GM23338 (cell line): ENCODE measurements at regions not wholly inside any gene's neighbourhood (a gene's known extent, or its start where the extent isn't known, plus 50 kb on each side); places are given as distances from the start of the nearest gene placed in this dataset.

Source experiments
- ATAC-seq: fragments of 200-7000 bp; cut with Tn5 transposase; 3 replicates; pipeline ENCODE4 v1.9.1; 2020
- DNase-seq: peaks from one replicate; pipeline ENCODE4 v3.0.0-alpha.2; 2015; ENCODE audit warnings: low spot score
- H2AFZ ChIP-seq: fragments of 200-600 bp; sonication (generic); 2 replicates; pipeline ENCODE4 v1.8.0; 2016; ENCODE audit warnings: antibody characterized with exemption, mild to moderate bottlenecking, moderate library complexity
- H3F3A ChIP-seq: fragments of 200-600 bp; sonication (generic); replicated peaks from 2 replicates; pipeline ENCODE4 v1.8.0; 2017; ENCODE audit warnings: antibody characterized with exemption, mixed run types, low read depth
- H3K27ac ChIP-seq: fragments of 200-600 bp; sonication (generic); 2 replicates; pipeline ENCODE4 v1.6.1; 2016; ENCODE audit warnings: low read depth
- H3K27me3 ChIP-seq: fragments of 200-600 bp; sonication (generic); 2 replicates; pipeline ENCODE4 v1.8.0; 2016; ENCODE audit warnings: mild to moderate bottlenecking, mixed run types, moderate library complexity; ENCODE audit not compliant: insufficient read depth
- H3K36me3 ChIP-seq: fragments of 200-600 bp; sonication (generic); 2 replicates; pipeline ENCODE4 v1.8.0; 2016; ENCODE audit warnings: mild to moderate bottlenecking; ENCODE audit not compliant: insufficient read depth
- H3K4me1 ChIP-seq: fragments of 200-600 bp; sonication (generic); 2 replicates; pipeline ENCODE4 v1.8.0; 2016; ENCODE audit warnings: mild to moderate bottlenecking, moderate library complexity; ENCODE audit not compliant: insufficient read depth
- H3K4me2 ChIP-seq: fragments of 200-600 bp; sonication (generic); 2 replicates; pipeline ENCODE4 v1.7.1; 2017; ENCODE audit warnings: mixed run types
- H3K4me3 ChIP-seq: fragments of 200-600 bp; sonication (generic); 2 replicates; pipeline ENCODE4 v1.6.1; 2016; ENCODE audit warnings: mixed run types
- H3K79me2 ChIP-seq: fragments of 200-600 bp; sonication (generic); replicated peaks from 2 replicates; pipeline ENCODE4 v1.8.0; 2017; ENCODE audit warnings: mild to moderate bottlenecking; ENCODE audit not compliant: insufficient read depth
- H3K9me2 ChIP-seq: fragments of 200-600 bp; sonication (generic); 2 replicates; pipeline ENCODE4 v1.8.0; 2017; ENCODE audit not compliant: insufficient read depth
- H4K20me1 ChIP-seq: fragments of 200-600 bp; sonication (generic); replicated peaks from 2 replicates; pipeline ENCODE4 v1.8.0; 2017; ENCODE audit warnings: mild to moderate bottlenecking; ENCODE audit not compliant: insufficient read depth
- H3K27ac Mint-ChIP-seq: 2 replicates; pipeline ENCODE4 v1.8.0; 2020; ENCODE audit warnings: inconsistent platforms, mild to moderate bottlenecking, moderate library complexity, mixed read lengths
- H3K27me3 Mint-ChIP-seq: 3 replicates; pipeline ENCODE4 v1.8.0; 2022; ENCODE audit warnings: low read depth, mild to moderate bottlenecking, moderate library complexity, mixed read lengths, inconsistent platforms; ENCODE audit not compliant: insufficient read depth, poor library complexity
- H3K36me3 Mint-ChIP-seq: 3 replicates; pipeline ENCODE4 v1.8.0; 2021; ENCODE audit warnings: low read depth, mild to moderate bottlenecking, inconsistent platforms, moderate library complexity, mixed read lengths
- H3K4me1 Mint-ChIP-seq: 3 replicates; pipeline ENCODE4 v1.8.0; 2020; ENCODE audit warnings: mild to moderate bottlenecking, inconsistent platforms, mixed read lengths
- H3K4me3 Mint-ChIP-seq: 3 replicates; pipeline ENCODE4 v1.8.0; 2021; ENCODE audit warnings: moderate library complexity, mild to moderate bottlenecking, inconsistent platforms, mixed read lengths
- H3K9me3 Mint-ChIP-seq: 3 replicates; pipeline ENCODE4 v1.8.0; 2020; ENCODE audit warnings: moderate library complexity, mild to moderate bottlenecking, inconsistent platforms, mixed read lengths
- CREB1 ChIP-seq: fragments of 250-450 bp; sonication (Bioruptor Pico); IDR thresholded peaks from 2 replicates; pipeline ENCODE4 v1.5.0; 2020; ENCODE audit warnings: low read depth, mild to moderate bottlenecking, moderate library complexity
- EZH2phosphoT487 ChIP-seq: fragments of 200-600 bp; sonication (generic); IDR thresholded peaks from one replicate; pipeline ENCODE4 v1.8.1; 2018; ENCODE audit warnings: antibody characterized with exemption; ENCODE audit not compliant: unreplicated experiment
- POLR2AphosphoS5 ChIP-seq: IDR thresholded peaks from 2 replicates; pipeline ENCODE4 v1.6.1; 2016; ENCODE audit warnings: antibody characterized with exemption, low read depth
- ZNF331 ChIP-seq: fragments of 250-450 bp; sonication (Bioruptor Pico); IDR thresholded peaks from 2 replicates; pipeline ENCODE4 v1.5.0; 2020; ENCODE audit warnings: low read depth, mild to moderate bottlenecking, moderate library complexity
- TF ChIP-seq, protein P1 (sequence below): IDR thresholded peaks from one replicate; pipeline ENCODE4 v1.6.1; 2018; ENCODE audit warnings: antibody characterized with exemption; ENCODE audit not compliant: unreplicated experiment
- TF ChIP-seq, protein P2 (sequence below): IDR thresholded peaks from 2 replicates; pipeline ENCODE4 v1.6.1; 2016; ENCODE audit warnings: antibody characterized with exemption
- TF ChIP-seq, protein P3 (sequence below), 2 experiments: fragments of 200-600 bp in 1 of 2; sonication (generic) in 1 of 2; conservative IDR thresholded peaks; 2 replicates each; pipeline versions ENCODE4 v1.5.1 to v1.6.1; 2016 to 2017; ENCODE audit warnings: antibody characterized with exemption in 2 of 2, low read depth in 2 of 2, mild to moderate bottlenecking in 2 of 2, moderate library complexity in 1 of 2

DNA sequence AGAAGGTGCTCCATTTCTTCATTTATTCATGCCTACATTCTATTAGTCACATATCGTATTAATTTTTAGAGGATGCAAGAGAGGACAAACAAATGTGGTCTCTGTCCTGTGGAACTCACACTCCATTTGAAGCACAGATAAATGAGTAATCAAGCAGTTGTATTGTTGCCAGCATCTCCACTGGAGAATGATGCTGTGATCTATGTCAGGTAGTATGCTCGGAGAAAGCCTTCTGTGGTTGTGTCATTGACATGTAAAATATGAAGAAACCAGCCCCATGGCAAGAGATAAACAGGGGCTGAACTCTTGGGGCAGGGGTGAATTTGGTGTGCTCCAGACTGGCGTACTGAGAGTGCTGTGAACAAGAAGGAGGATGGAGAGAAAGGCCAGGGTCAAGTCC is 101.2 kb downstream of the FASLG start (continued):
- TF ChIP-seq, protein P1, sequence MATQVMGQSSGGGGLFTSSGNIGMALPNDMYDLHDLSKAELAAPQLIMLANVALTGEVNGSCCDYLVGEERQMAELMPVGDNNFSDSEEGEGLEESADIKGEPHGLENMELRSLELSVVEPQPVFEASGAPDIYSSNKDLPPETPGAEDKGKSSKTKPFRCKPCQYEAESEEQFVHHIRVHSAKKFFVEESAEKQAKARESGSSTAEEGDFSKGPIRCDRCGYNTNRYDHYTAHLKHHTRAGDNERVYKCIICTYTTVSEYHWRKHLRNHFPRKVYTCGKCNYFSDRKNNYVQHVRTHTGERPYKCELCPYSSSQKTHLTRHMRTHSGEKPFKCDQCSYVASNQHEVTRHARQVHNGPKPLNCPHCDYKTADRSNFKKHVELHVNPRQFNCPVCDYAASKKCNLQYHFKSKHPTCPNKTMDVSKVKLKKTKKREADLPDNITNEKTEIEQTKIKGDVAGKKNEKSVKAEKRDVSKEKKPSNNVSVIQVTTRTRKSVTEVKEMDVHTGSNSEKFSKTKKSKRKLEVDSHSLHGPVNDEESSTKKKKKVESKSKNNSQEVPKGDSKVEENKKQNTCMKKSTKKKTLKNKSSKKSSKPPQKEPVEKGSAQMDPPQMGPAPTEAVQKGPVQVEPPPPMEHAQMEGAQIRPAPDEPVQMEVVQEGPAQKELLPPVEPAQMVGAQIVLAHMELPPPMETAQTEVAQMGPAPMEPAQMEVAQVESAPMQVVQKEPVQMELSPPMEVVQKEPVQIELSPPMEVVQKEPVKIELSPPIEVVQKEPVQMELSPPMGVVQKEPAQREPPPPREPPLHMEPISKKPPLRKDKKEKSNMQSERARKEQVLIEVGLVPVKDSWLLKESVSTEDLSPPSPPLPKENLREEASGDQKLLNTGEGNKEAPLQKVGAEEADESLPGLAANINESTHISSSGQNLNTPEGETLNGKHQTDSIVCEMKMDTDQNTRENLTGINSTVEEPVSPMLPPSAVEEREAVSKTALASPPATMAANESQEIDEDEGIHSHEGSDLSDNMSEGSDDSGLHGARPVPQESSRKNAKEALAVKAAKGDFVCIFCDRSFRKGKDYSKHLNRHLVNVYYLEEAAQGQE, result no peak
- TF ChIP-seq ZNF331, result no peak
- TF ChIP-seq, protein P2, sequence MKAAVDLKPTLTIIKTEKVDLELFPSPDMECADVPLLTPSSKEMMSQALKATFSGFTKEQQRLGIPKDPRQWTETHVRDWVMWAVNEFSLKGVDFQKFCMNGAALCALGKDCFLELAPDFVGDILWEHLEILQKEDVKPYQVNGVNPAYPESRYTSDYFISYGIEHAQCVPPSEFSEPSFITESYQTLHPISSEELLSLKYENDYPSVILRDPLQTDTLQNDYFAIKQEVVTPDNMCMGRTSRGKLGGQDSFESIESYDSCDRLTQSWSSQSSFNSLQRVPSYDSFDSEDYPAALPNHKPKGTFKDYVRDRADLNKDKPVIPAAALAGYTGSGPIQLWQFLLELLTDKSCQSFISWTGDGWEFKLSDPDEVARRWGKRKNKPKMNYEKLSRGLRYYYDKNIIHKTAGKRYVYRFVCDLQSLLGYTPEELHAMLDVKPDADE, result no peak

- Histone ChIP-seq H3K9me2 (peaks cover 7% of the 10 kb centered on the region), H3K79me2 (no peaks in the 10 kb centered on the region), H3K4me1 (no peaks in the 10 kb centered on the region), H3K36me3 (no peaks in the 10 kb centered on the region), H3K27ac (no peak overlapping the region), H3F3A (no peaks in the 10 kb centered on the region), H4K20me1 (no peaks in the 10 kb centered on the region), H3K4me2 (no peak overlapping the region), H3K27me3 (no peaks in the 10 kb centered on the region), H2AFZ (no peak overlapping the region), H3K4me3 (no peak overlapping the region)
- no peak for TF ChIP-seq EZH2phosphoT487
- TF ChIP-seq, protein P3, sequence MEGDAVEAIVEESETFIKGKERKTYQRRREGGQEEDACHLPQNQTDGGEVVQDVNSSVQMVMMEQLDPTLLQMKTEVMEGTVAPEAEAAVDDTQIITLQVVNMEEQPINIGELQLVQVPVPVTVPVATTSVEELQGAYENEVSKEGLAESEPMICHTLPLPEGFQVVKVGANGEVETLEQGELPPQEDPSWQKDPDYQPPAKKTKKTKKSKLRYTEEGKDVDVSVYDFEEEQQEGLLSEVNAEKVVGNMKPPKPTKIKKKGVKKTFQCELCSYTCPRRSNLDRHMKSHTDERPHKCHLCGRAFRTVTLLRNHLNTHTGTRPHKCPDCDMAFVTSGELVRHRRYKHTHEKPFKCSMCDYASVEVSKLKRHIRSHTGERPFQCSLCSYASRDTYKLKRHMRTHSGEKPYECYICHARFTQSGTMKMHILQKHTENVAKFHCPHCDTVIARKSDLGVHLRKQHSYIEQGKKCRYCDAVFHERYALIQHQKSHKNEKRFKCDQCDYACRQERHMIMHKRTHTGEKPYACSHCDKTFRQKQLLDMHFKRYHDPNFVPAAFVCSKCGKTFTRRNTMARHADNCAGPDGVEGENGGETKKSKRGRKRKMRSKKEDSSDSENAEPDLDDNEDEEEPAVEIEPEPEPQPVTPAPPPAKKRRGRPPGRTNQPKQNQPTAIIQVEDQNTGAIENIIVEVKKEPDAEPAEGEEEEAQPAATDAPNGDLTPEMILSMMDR (conservative IDR thresholded peaks at IDR 0.05; ENCODE audit: low read depth in 2 of 2), result no peak
- no peak for TF ChIP-seq POLR2AphosphoS5
- TF ChIP-seq, protein P2, result no peak
- no peak for TF ChIP-seq CREB1 (CRISPR knock-in tag)
- ATAC-seq (no peak), DNase-seq (no peak)
- Mint-ChIP-seq H3K27me3 (peaks cover 3% of the 10 kb centered on the region), H3K36me3 (no peaks in the 10 kb centered on the region), H3K9me3 (no peaks in the 10 kb centered on the region), H3K27ac (no peak overlapping the region), H3K4me3 (no peak overlapping the region), H3K4me1 (no peaks in the 10 kb centered on the region)
Observed at GRCh38 chr1:172761581-172762486, 102.9 kb downstream of the FASLG start.
